A549 (cell line): ENCODE measurements at regions not wholly inside any gene's neighbourhood (a gene's known extent, or its start where the extent isn't known, plus 50 kb on each side); places are given as distances from the start of the nearest gene placed in this dataset.

ENCODE experiments used
- ATAC-seq, 2 experiments: fragments of 200-7000 bp in 1 of 2; fragments of >200 bp in 1 of 2; cut with Nextera tagmentation in 1 of 2; cut with Tn5 transposase in 1 of 2; 3 replicates each; pipeline versions ENCODE4 v1.8.0 to v1.9.1; 2018 to 2020; ENCODE audit warnings: mild to moderate bottlenecking in 1 of 2, moderate library complexity in 1 of 2
- CTCF ChIA-PET: fragments of 300-600 bp; sonication (Branson Sonifier 250); formaldehyde crosslinking; extraction: SDS; loops from one replicate; lab custom pipeline; 2021; ENCODE audit warnings: antibody characterized with exemption, inconsistent platforms; lab: Yijun Ruan, JAX
- POLR2A ChIA-PET: fragments of 350-600 bp; formaldehyde crosslinking; extraction: SDS; loops from one replicate; lab custom pipeline; 2021; ENCODE audit warnings: antibody characterized with exemption, inconsistent platforms; lab: Yijun Ruan, JAX
- DNase-seq, 2 experiments: peaks; one replicate each; pipeline versions ENCODE4 v3.0.0 to v3.0.0-alpha.2; 2011 to 2016; ENCODE audit warnings: low read depth in 1 of 2, low spot score in 1 of 2
- FAIRE-seq: peaks from 2 replicates; lab custom pipeline; 2011; peaks lifted over from hg19 to GRCh38; lab: Jason Lieb, UNC
- H3K27ac ChIP-seq, 2 experiments: fragments of >200 bp; sonication (Bioruptor Twin); formaldehyde crosslinking; 3 replicates each; pipeline ENCODE4 v1.5.1; 2016 to 2017
- H3K4me1 ChIP-seq: fragments of >200 bp; sonication (Bioruptor Twin); formaldehyde crosslinking; 3 replicates; pipeline ENCODE4 v1.6.1; 2016
- H3K4me2 ChIP-seq: fragments of >200 bp; sonication (Bioruptor Twin); formaldehyde crosslinking; 3 replicates; pipeline ENCODE4 v1.6.1; 2016
- H3K4me3 ChIP-seq: fragments of >200 bp; sonication (Bioruptor Twin); formaldehyde crosslinking; 3 replicates; pipeline ENCODE4 v1.5.1; 2016
- H3K9me3 ChIP-seq: fragments of >200 bp; sonication (Bioruptor Twin); formaldehyde crosslinking; 3 replicates; pipeline ENCODE4 v1.6.1; 2016
- ATOH8 ChIP-seq: fragments of 250-450 bp; sonication (Bioruptor Pico); IDR thresholded peaks from 2 replicates; pipeline ENCODE4 v1.5.0; 2020; ENCODE audit warnings: low read depth, mild to moderate bottlenecking, moderate library complexity
- BCL3 ChIP-seq: fragments of >200 bp; sonication (Bioruptor Twin); formaldehyde crosslinking; IDR thresholded peaks from 3 replicates; pipeline ENCODE4 v1.6.1; 2016
- CBX8 ChIP-seq: fragments of 200-600 bp; sonication (generic); IDR thresholded peaks from 2 replicates; pipeline ENCODE4 v1.6.1; 2016
- CEBPB ChIP-seq, 2 experiments: fragments of >200 bp in 1 of 2; sonication (Bioruptor Twin) in 1 of 2; formaldehyde crosslinking in 1 of 2; IDR thresholded peaks; 2 replicates each; pipeline ENCODE4 v1.6.1; 2012 to 2016
- CHD2 ChIP-seq: fragments of 150-350 bp; IDR thresholded peaks from 2 replicates; pipeline ENCODE4 v1.6.1; 2014; ENCODE audit warnings: low read length; ENCODE audit not compliant: partially characterized antibody
- CHD4 ChIP-seq: fragments of 200-600 bp; sonication (generic); IDR thresholded peaks from 2 replicates; pipeline ENCODE4 v1.6.1; 2016; ENCODE audit warnings: antibody characterized with exemption, mild to moderate bottlenecking, borderline replicate concordance
- CTCF ChIP-seq: fragments of >200 bp; sonication (Bioruptor Twin); formaldehyde crosslinking; IDR thresholded peaks from 3 replicates; pipeline ENCODE4 v1.5.1; 2016
- ELK1 ChIP-seq: fragments of 150-350 bp; IDR thresholded peaks from 2 replicates; pipeline ENCODE4 v1.6.1; 2014; ENCODE audit warnings: low read depth, mild to moderate bottlenecking, low read length
- EP300 ChIP-seq, 2 experiments: fragments of >200 bp; sonication (Bioruptor Twin); formaldehyde crosslinking; IDR thresholded peaks; 2 replicates in 1 of 2; 3 replicates in 1 of 2; pipeline ENCODE4 v1.6.1; 2016 to 2017
- FOXS1 ChIP-seq: fragments of 250-450 bp; sonication (Bioruptor Pico); IDR thresholded peaks from 2 replicates; pipeline ENCODE4 v1.5.0; 2020; ENCODE audit warnings: mild to moderate bottlenecking, moderate library complexity
- HOXA7 ChIP-seq: fragments of 250-450 bp; sonication (Bioruptor Pico); IDR thresholded peaks from 2 replicates; pipeline ENCODE4 v1.5.0; 2020; ENCODE audit warnings: mild to moderate bottlenecking, moderate library complexity
- HOXB13 ChIP-seq: fragments of 250-450 bp; sonication (Bioruptor Pico); IDR thresholded peaks from 2 replicates; pipeline ENCODE4 v1.5.0; 2020; ENCODE audit warnings: low read depth, mild to moderate bottlenecking, moderate library complexity
- HOXB5 ChIP-seq: fragments of 250-450 bp; sonication (Bioruptor Pico); IDR thresholded peaks from 2 replicates; pipeline ENCODE4 v1.5.0; 2020; ENCODE audit warnings: mild to moderate bottlenecking, moderate library complexity
- KDM5A ChIP-seq: fragments of 200-600 bp; sonication (generic); IDR thresholded peaks from 2 replicates; pipeline ENCODE4 v1.6.1; 2016; ENCODE audit warnings: antibody characterized with exemption, mild to moderate bottlenecking
- MAX ChIP-seq: IDR thresholded peaks from 2 replicates; pipeline ENCODE4 v1.6.1; 2012
- MAZ ChIP-seq: fragments of 150-350 bp; IDR thresholded peaks from 2 replicates; pipeline ENCODE4 v1.6.1; 2014; ENCODE audit warnings: antibody characterized with exemption, low read depth, low read length, borderline replicate concordance
- NPAS2 ChIP-seq: fragments of 250-450 bp; sonication (Bioruptor Pico); IDR thresholded peaks from 2 replicates; pipeline ENCODE4 v1.8.0; 2022; ENCODE audit warnings: mild to moderate bottlenecking, moderate library complexity, borderline replicate concordance
- RARB ChIP-seq: fragments of 250-450 bp; sonication (Bioruptor Pico); IDR thresholded peaks from 2 replicates; pipeline ENCODE4 v1.8.0; 2021; ENCODE audit warnings: mild to moderate bottlenecking, moderate library complexity
- RCOR1 ChIP-seq: fragments of 150-350 bp; IDR thresholded peaks from 2 replicates; pipeline ENCODE4 v1.6.1; 2014; ENCODE audit warnings: antibody characterized with exemption, low read length, low read depth
- RFX5 ChIP-seq: fragments of 450-650 bp; IDR thresholded peaks from 2 replicates; pipeline ENCODE4 v1.7.1; 2014; ENCODE audit warnings: antibody characterized with exemption, mild to moderate bottlenecking, moderate library complexity
- RNF2 ChIP-seq: fragments of 200-600 bp; sonication (generic); IDR thresholded peaks from 2 replicates; pipeline ENCODE4 v1.6.1; 2016; ENCODE audit warnings: low read depth, mild to moderate bottlenecking, antibody characterized with exemption, moderate library complexity, borderline replicate concordance
- TFCP2L1 ChIP-seq: fragments of 250-450 bp; sonication (Bioruptor Pico); IDR thresholded peaks from 2 replicates; pipeline ENCODE4 v1.5.0; 2021; ENCODE audit warnings: mild to moderate bottlenecking
- USF2 ChIP-seq: fragments of 450-650 bp; IDR thresholded peaks from 2 replicates; pipeline ENCODE4 v1.6.1; 2014; ENCODE audit warnings: antibody characterized with exemption
- WGBS: methylation state at CpG from one replicate; pipeline ENCODE4 v1.1.6; 2017; ENCODE audit errors: missing lambda C conversion rate; 5-methylcytosine and 5-hydroxymethylcytosine counted together

GRCh38 chr3:181764544-181764943 lies 52.8 kb downstream of the SOX2 start:
- ATAC-seq (no peak), DNase-seq (no peak), FAIRE-seq (no peak)
- WGBS = 75% methylated on average over 4 of the region's 4 CpGs
- POLR2A ChIA-PET = no interaction called here
- Histone ChIP-seq H3K27ac (no peak overlapping the region), H3K9me3 (no peaks in the 10 kb centered on the region), H3K4me3 (no peak overlapping the region), H3K4me2 (no peak overlapping the region), H3K4me1 (no peaks in the 10 kb centered on the region)
- no peak for TF ChIP-seq USF2
- TF ChIP-seq RARB (CRISPR knock-in tag) = no peak
- TF ChIP-seq NPAS2 (CRISPR knock-in tag) = no peak
- no peak for TF ChIP-seq HOXA7 (CRISPR knock-in tag)
- TF ChIP-seq BCL3 = no peak
- TF ChIP-seq TFCP2L1 = no peak
- TF ChIP-seq ATOH8 = no peak
- no peak for TF ChIP-seq ELK1
- no peak for TF ChIP-seq FOXS1 (CRISPR knock-in tag)
- no peak for TF ChIP-seq MAX
- no peak for TF ChIP-seq RFX5
- no peak for TF ChIP-seq HOXB5 (CRISPR knock-in tag)
- TF ChIP-seq MAZ = no peak
- no peak for TF ChIP-seq CBX8
- no peak for TF ChIP-seq RNF2
- no peak for TF ChIP-seq KDM5A
- no peak for TF ChIP-seq RCOR1
- no peak for TF ChIP-seq CTCF
- TF ChIP-seq CHD4 = no peak
- CTCF ChIA-PET = no interaction called here

- DNase-seq (no peak), FAIRE-seq (no peak)
- 76% methylated on average over 5 of the region's 5 CpGs for WGBS
- no peak overlapping the region for H3K4me3 ChIP-seq
- no peak overlapping the region for H3K4me2 ChIP-seq
- CTCF ChIA-PET = no interaction called here
- TF ChIP-seq USF2 (no peak), HOXB13 (CRISPR knock-in tag) (no peak), CEBPB (IDR thresholded peaks at IDR 0.05) (no peak), EP300 (IDR thresholded peaks at IDR 0.05) (no peak), RNF2 (no peak), CHD2 (no peak)
- TF ChIP-seq, all 56 proteins: peak for 0
- Histone ChIP-seq H3K4me1 (no peaks in the 10 kb centered on the region), H3K27ac (no peak overlapping the region), H3K9me3 (no peaks in the 10 kb centered on the region)
- no peak for ATAC-seq
- POLR2A ChIA-PET = no interaction called here
Observed at GRCh38 chr3:181770296-181770695, 58.6 kb downstream of the SOX2 start.
